ENCODE measurements at regions not wholly inside any gene's neighbourhood (a gene's known extent, or its start where the extent isn't known, plus 50 kb on each side); places are given as distances from the start of the nearest gene placed in this dataset.

DNA sequence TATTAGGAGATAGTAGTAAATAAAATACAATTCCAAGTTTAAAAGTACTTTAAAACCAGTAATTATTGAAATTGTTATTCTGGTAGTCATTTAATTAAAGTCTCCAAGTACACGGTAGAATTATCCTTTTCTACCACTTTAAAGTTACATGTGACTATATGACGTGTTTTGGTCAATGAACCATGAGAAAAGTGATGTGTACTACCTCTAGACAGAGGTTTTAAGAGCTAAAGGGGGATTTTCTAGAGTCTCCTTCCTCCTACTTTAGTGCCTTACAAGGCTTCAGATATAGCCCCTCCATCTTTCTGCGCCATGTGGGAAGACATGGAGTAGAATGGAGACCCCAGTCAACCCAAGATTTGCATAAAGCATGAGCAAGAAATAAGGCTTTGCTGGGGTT lies 2296.6 kb upstream of the AGA start:
- no peak for DNase-seq (ENCODE audit: low read depth)
- H3K4me3 ChIP-seq (ENCODE audit: low read length): no peak overlapping the region
- TF ChIP-seq, protein P1, sequence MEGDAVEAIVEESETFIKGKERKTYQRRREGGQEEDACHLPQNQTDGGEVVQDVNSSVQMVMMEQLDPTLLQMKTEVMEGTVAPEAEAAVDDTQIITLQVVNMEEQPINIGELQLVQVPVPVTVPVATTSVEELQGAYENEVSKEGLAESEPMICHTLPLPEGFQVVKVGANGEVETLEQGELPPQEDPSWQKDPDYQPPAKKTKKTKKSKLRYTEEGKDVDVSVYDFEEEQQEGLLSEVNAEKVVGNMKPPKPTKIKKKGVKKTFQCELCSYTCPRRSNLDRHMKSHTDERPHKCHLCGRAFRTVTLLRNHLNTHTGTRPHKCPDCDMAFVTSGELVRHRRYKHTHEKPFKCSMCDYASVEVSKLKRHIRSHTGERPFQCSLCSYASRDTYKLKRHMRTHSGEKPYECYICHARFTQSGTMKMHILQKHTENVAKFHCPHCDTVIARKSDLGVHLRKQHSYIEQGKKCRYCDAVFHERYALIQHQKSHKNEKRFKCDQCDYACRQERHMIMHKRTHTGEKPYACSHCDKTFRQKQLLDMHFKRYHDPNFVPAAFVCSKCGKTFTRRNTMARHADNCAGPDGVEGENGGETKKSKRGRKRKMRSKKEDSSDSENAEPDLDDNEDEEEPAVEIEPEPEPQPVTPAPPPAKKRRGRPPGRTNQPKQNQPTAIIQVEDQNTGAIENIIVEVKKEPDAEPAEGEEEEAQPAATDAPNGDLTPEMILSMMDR (conservative IDR thresholded peaks at IDR 0.05; ENCODE audit: low read length): no peak

DNA sequence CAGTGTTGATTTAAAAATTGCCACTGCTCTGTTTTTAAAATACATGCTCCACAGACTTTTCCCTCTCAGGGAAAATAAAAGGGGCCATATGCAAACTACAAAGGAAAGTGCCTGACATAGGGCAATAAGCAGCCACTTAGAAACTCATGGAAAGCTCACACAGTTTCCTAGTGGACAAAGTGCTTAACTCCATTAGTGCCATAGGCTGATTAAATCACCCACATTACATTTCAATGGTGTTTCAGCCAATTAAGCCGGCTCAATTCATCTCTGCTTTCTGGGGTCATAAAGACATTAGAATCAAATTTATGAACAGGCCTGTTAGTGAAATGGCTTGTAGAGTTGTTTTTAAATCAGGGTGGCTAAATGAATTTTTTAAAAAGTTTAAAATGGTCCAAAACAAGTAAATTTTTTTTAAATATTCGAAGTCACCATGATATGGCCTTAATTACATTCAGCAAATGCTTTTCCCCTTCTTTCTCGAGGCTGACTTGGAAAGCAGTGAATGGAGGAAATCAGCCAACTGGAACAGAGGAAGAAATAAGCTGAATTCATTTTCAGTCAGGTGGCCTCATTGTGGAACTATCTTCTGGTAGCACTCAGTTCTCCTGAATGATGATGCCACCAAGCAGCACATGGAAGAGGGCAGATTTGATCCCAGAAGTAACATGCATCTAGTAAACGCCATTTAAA lies 2305.1 kb upstream of the AGA start:
- DNase-seq (ENCODE audit: low read depth): no peak
- TF ChIP-seq, protein P1 (conservative IDR thresholded peaks at IDR 0.05; ENCODE audit: low read length): no peak
- H3K4me3 ChIP-seq (ENCODE audit: low read length): no peak overlapping the region

DNA sequence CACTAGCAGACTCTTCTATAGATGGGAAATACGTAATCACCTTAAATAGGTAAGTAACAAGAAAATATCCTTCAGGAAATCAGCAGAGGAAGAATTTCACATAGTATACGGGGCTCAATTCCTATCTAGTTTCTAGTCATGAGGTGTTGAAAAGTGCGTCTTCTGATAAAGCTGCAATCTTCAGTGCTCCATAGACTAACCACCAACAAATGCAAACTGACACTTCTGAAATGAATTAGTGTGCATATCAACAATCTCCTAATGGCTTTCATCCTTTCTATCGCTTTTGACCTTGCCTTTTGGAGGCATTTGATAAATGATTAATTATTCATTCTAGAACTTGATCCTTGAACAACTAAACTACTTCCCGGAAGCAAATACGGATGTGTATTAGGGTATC lies 2306.6 kb upstream of the AGA start:
- TF ChIP-seq, protein P1 (conservative IDR thresholded peaks at IDR 0.05; ENCODE audit: low read length): no peak
- no peak for DNase-seq (ENCODE audit: low read depth)

DNA sequence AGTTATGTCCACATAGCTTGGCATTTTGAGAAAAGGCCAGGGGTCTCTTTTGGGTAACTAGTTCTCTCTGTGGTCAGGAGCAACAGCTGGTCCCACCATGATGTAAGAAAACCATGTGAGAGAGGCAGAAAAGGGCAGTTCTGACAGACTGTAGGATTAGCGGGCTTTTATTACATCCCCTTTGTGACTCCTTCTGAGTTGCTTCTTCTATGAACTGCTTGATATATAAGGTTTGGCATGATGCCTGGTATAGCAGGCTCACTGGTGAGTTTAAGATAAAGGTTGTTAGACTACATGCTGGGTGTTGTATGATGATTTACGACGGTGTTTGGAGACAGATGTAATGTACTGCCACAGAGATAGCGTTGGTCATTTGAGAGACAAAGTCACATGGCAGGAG lies 2308.1 kb upstream of the AGA start:
- DNase-seq (ENCODE audit: low read depth): no peak
- TF ChIP-seq, protein P1 (conservative IDR thresholded peaks at IDR 0.05; ENCODE audit: low read length): no peak
- H3K4me3 ChIP-seq (ENCODE audit: low read length): no peak overlapping the region

More for the DNA sequence above, 2306.6 kb upstream of the AGA start:
- H3K4me3 ChIP-seq (ENCODE audit: low read length): no peak overlapping the region

DNA sequence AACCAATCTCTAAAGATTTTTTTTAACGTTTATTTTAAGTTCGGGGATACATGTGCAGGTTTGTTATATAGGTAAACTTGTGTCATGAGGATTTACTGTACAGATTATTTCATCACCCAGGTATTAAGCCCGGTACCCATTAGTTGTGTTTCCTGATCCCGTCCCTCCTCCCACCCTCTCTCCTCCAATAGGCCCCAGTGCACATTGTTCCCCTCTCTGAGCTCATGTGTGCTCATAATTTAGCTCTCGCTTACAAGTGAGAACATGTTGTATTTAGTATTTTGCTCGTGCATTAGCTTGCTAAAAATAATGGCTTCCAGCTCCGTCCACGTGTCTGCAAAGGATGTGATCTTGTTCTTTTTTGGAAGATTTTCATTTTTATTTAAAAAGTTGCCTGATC lies 2309.4 kb upstream of the AGA start:
- TF ChIP-seq, protein P1 (conservative IDR thresholded peaks at IDR 0.05; ENCODE audit: low read length): no peak
- no peak for DNase-seq (ENCODE audit: low read depth)
- H3K4me3 ChIP-seq (ENCODE audit: low read length): no peak overlapping the region

DNA sequence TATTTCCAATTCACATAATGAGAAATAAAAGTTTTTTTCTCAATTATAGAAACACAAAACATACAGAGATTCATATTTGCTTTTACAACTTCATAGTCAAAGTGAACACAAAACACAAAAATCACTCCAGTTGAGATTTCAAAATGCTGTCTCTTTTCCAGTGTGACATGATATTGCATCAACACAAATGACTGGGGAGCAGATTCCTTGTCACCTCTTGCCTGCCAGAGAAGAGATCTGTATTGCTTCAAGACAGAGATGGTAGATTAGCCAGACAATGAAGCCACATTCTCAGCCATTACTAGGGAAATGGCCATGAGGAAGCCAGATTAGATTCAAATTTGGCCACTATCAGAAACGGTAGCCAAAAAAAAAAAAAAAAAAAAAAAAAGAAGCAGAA lies 2313.1 kb upstream of the AGA start:
- no peak for DNase-seq (ENCODE audit: low read depth)
- TF ChIP-seq, protein P1 (conservative IDR thresholded peaks at IDR 0.05; ENCODE audit: low read length): no peak
- no peak overlapping the region for H3K4me3 ChIP-seq (ENCODE audit: low read length)

DNA sequence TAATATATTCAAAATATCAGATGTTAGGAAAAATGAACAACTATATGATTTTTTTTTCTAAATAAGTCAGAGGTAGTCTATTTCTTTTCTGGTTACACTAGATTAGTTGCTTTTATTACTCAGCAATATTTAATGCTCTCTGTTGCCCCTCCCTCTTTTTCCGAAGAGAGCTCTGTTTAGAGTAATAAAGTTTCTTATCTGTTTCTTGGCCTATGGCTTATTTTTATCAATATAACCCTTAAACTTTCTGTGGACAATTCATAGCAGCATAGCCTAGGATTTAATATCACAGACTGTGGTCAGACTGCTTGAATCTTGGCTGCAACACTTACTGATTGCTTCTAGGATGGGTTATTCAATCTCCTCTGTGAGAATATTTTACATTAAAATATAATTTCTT lies 2315.4 kb upstream of the AGA start:
- no peak for DNase-seq (ENCODE audit: low read depth)
- H3K4me3 ChIP-seq (ENCODE audit: low read length): no peak overlapping the region
- TF ChIP-seq, protein P1 (conservative IDR thresholded peaks at IDR 0.05; ENCODE audit: low read length): no peak
